Liver (tissue), 8 donors: ENCODE measurements at regions not wholly inside any gene's neighbourhood (a gene's known extent, or its start where the extent isn't known, plus 50 kb on each side); places are given as distances from the start of the nearest gene placed in this dataset.

Source experiments
- DNase-seq: peaks from one replicate; pipeline ENCODE4 v3.0.0-alpha.2; 2017; ENCODE audit warnings: low spot score
- H3K27ac ChIP-seq, 2 donors: one replicate each; pipeline ENCODE4 v1.7.0; 2013; ENCODE audit warnings: inconsistent platforms in 2 of 2, low read length in 2 of 2, control low read depth in 1 of 2, low read depth in 1 of 2, mild to moderate bottlenecking in 1 of 2
- H3K27me3 ChIP-seq, 4 donors: one replicate each; pipeline versions ENCODE4 v1.6.1 to v1.7.0; 2013; ENCODE audit warnings: low read length in 3 of 4, inconsistent platforms in 1 of 4, mild to moderate bottlenecking in 1 of 4, moderate library complexity in 1 of 4; ENCODE audit not compliant: control insufficient read depth in 4 of 4, insufficient read depth in 4 of 4
- H3K36me3 ChIP-seq, 4 donors: one replicate each; pipeline versions ENCODE4 v1.6.1 to v1.7.0; 2013; ENCODE audit warnings: low read length in 3 of 4, mild to moderate bottlenecking in 3 of 4, low read depth in 1 of 4, moderate library complexity in 1 of 4; ENCODE audit not compliant: control insufficient read depth in 4 of 4, insufficient read depth in 3 of 4
- H3K4me1 ChIP-seq, 4 donors: one replicate each; pipeline versions ENCODE4 v1.6.1 to v1.7.0; 2013; ENCODE audit warnings: low read length in 3 of 4, mild to moderate bottlenecking in 3 of 4, moderate library complexity in 1 of 4; ENCODE audit not compliant: control insufficient read depth in 4 of 4, insufficient read depth in 4 of 4
- H3K4me3 ChIP-seq, 3 donors: one replicate each; pipeline versions ENCODE4 v1.6.1 to v1.7.0; 2013; ENCODE audit warnings: low read length in 3 of 3, control low read depth in 1 of 3, low read depth in 1 of 3, mild to moderate bottlenecking in 1 of 3
- H3K9ac ChIP-seq, 2 donors: one replicate each; pipeline ENCODE4 v1.7.0; 2013; ENCODE audit warnings: low read length in 2 of 2, mild to moderate bottlenecking in 2 of 2, moderate library complexity in 2 of 2, control low read depth in 1 of 2, low read depth in 1 of 2
- H3K9me3 ChIP-seq, 4 donors: one replicate each; pipeline versions ENCODE4 v1.6.1 to v1.7.0; 2013; ENCODE audit warnings: low read length in 3 of 4; ENCODE audit not compliant: control insufficient read depth in 4 of 4
- FOXA1 ChIP-seq: IDR thresholded peaks from 2 replicates; pipeline ENCODE4 v1.6.1; 2016; ENCODE audit warnings: antibody characterized with exemption
- GABPA ChIP-seq, 2 donors: IDR thresholded peaks in 1 of 2; conservative IDR thresholded peaks in 1 of 2; 2 replicates each; pipeline ENCODE4 v1.6.1; 2016; ENCODE audit warnings: antibody characterized with exemption in 2 of 2, mild to moderate bottlenecking in 1 of 2, moderate library complexity in 1 of 2
- HNF4A ChIP-seq, 2 donors: conservative IDR thresholded peaks; 2 replicates each; pipeline ENCODE4 v1.6.1; 2016; ENCODE audit warnings: antibody characterized with exemption in 2 of 2, mild to moderate bottlenecking in 2 of 2
- JUND ChIP-seq, 2 donors: IDR thresholded peaks; 2 replicates each; pipeline ENCODE4 v1.6.1; 2016; ENCODE audit warnings: antibody characterized with exemption in 2 of 2
- NR2F2 ChIP-seq: IDR thresholded peaks from 2 replicates; pipeline ENCODE4 v1.6.1; 2016; ENCODE audit warnings: antibody characterized with exemption
- RAD21 ChIP-seq, 2 donors: IDR thresholded peaks; 2 replicates each; pipeline ENCODE4 v1.6.1; 2016; ENCODE audit warnings: antibody characterized with exemption in 2 of 2, mild to moderate bottlenecking in 2 of 2
- REST ChIP-seq: IDR thresholded peaks from 2 replicates; pipeline ENCODE4 v1.6.1; 2016; ENCODE audit warnings: antibody characterized with exemption, mild to moderate bottlenecking
- TAF1 ChIP-seq: conservative IDR thresholded peaks from 2 replicates; pipeline ENCODE4 v1.6.1; 2016; ENCODE audit warnings: antibody characterized with exemption, mild to moderate bottlenecking
- YY1 ChIP-seq: IDR thresholded peaks from 2 replicates; pipeline ENCODE4 v1.6.1; 2016; ENCODE audit warnings: antibody characterized with exemption, mild to moderate bottlenecking
- WGBS: extraction: QIAGEN DNeasy Blood & Tissue Kit; methylation state at CpG from one replicate; pipeline ENCODE4 v1.1.7; 2013; 5-methylcytosine and 5-hydroxymethylcytosine counted together
- TF ChIP-seq, protein P1 (sequence below): fragments of 150-350 bp; IDR thresholded peaks from 2 replicates; pipeline ENCODE4 v1.5.1; 2017; ENCODE audit warnings: improper control_type of control experiment, low read depth, low read length; ENCODE audit not compliant: missing input control
- TF ChIP-seq, protein P2 (sequence below): IDR thresholded peaks from 2 replicates; pipeline ENCODE4 v1.6.1; 2016; ENCODE audit warnings: antibody characterized with exemption
- donor health status: healthy.
- donor health status: healthy.
- donor health status: healthy.
- donor health status: healthy.
- donor health status: healthy.

DNA sequence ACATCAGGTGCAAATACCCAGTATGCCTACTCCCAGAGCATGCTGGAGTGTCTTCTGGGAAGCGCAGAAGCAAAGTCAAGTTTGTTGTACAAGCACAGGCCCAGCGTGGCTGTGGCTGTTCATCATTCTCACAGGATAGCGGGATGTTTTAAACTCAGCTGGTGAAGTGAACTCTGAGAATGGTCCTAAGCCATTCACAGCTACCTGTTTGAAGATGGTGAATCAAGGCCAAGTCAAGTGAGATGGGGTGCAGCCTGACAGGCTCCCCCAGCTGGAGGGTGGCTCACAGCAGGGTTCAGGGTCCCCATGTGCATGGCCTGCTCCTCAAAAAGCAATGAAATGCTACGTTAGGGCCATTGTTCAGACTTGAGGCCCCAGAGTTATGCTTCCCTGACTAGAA is 304.7 kb upstream of the FOXQ1 start:
- DNase-seq, result no peak
- no peak overlapping the region for H3K9ac ChIP-seq
- H3K4me1 ChIP-seq, result no peaks in the 10 kb centered on the region
- H3K27ac ChIP-seq, result no peak overlapping the region
- no peak overlapping the region for H3K4me3 ChIP-seq
- peaks cover 0 to 2% (median 0%) of the 10 kb centered on the region in 4 donors for H3K9me3 ChIP-seq
- no peaks in the 10 kb centered on the region for H3K36me3 ChIP-seq
- WGBS, result 89% methylated on average over 4 of the region's 4 CpGs
- H3K27me3 ChIP-seq, result peaks cover 0 to 2% (median 0%) of the 10 kb centered on the region in 4 donors
- TF ChIP-seq HNF4A (conservative IDR thresholded peaks at IDR 0.05), result no peak
- TF ChIP-seq REST, result no peak
- TF ChIP-seq NR2F2, result no peak
- no peak for TF ChIP-seq RAD21 (IDR thresholded peaks at IDR 0.05)
- no peak for TF ChIP-seq TAF1

GRCh38 chr6:1004885-1005630 is 306.8 kb upstream of the FOXQ1 start:
- H3K36me3 ChIP-seq, result no peaks in the 10 kb centered on the region
- DNase-seq, result no peak
- no peak overlapping the region for H3K27ac ChIP-seq
- peaks cover 0 to under 1% (median 0%) of the 10 kb centered on the region in 4 donors for H3K27me3 ChIP-seq
- H3K4me3 ChIP-seq, result no peak overlapping the region
- no peaks in the 10 kb centered on the region for H3K4me1 ChIP-seq
- TF ChIP-seq HNF4A (conservative IDR thresholded peaks at IDR 0.05) (no peak), JUND (IDR thresholded peaks at IDR 0.05) (no peak), TAF1 (no peak), NR2F2 (no peak), RAD21 (IDR thresholded peaks at IDR 0.05) (no peak), FOXA1 (no peak)
- TF ChIP-seq, protein P1, sequence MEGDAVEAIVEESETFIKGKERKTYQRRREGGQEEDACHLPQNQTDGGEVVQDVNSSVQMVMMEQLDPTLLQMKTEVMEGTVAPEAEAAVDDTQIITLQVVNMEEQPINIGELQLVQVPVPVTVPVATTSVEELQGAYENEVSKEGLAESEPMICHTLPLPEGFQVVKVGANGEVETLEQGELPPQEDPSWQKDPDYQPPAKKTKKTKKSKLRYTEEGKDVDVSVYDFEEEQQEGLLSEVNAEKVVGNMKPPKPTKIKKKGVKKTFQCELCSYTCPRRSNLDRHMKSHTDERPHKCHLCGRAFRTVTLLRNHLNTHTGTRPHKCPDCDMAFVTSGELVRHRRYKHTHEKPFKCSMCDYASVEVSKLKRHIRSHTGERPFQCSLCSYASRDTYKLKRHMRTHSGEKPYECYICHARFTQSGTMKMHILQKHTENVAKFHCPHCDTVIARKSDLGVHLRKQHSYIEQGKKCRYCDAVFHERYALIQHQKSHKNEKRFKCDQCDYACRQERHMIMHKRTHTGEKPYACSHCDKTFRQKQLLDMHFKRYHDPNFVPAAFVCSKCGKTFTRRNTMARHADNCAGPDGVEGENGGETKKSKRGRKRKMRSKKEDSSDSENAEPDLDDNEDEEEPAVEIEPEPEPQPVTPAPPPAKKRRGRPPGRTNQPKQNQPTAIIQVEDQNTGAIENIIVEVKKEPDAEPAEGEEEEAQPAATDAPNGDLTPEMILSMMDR, result no peak
- no peaks in the 10 kb centered on the region for H3K9me3 ChIP-seq
- no peak overlapping the region for H3K9ac ChIP-seq
- WGBS, result 90% methylated on average over 11 of the region's 11 CpGs

GRCh38 chr6:1003394-1004160 is 308.3 kb upstream of the FOXQ1 start:
- no peak overlapping the region for H3K27ac ChIP-seq
- DNase-seq, result no peak
- no peaks in the 10 kb centered on the region for H3K9me3 ChIP-seq
- no peak overlapping the region for H3K4me3 ChIP-seq
- H3K9ac ChIP-seq, result no peak overlapping the region
- WGBS, result 97% methylated on average over 37 of the region's 37 CpGs
- no peaks in the 10 kb centered on the region for H3K27me3 ChIP-seq
- no peaks in the 10 kb centered on the region for H3K36me3 ChIP-seq
- TF ChIP-seq RAD21 (IDR thresholded peaks at IDR 0.05) (no peak), TAF1 (no peak), YY1 (no peak), HNF4A (conservative IDR thresholded peaks at IDR 0.05) (no peak), GABPA (IDR thresholded peaks at IDR 0.05 in 1 of 2, conservative IDR thresholded peaks at IDR 0.05 in 1 of 2) (no peak), FOXA1 (no peak)
- TF ChIP-seq, protein P2, sequence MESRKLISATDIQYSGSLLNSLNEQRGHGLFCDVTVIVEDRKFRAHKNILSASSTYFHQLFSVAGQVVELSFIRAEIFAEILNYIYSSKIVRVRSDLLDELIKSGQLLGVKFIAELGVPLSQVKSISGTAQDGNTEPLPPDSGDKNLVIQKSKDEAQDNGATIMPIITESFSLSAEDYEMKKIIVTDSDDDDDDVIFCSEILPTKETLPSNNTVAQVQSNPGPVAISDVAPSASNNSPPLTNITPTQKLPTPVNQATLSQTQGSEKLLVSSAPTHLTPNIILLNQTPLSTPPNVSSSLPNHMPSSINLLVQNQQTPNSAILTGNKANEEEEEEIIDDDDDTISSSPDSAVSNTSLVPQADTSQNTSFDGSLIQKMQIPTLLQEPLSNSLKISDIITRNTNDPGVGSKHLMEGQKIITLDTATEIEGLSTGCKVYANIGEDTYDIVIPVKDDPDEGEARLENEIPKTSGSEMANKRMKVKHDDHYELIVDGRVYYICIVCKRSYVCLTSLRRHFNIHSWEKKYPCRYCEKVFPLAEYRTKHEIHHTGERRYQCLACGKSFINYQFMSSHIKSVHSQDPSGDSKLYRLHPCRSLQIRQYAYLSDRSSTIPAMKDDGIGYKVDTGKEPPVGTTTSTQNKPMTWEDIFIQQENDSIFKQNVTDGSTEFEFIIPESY, result no peak
- H3K4me1 ChIP-seq, result no peaks in the 10 kb centered on the region
